ENCODE measurements at regions not wholly inside any gene's neighbourhood (a gene's known extent, or its start where the extent isn't known, plus 50 kb on each side); places are given as distances from the start of the nearest gene placed in this dataset.
"Not testable (repeated sequence)": the region's sequence is repeated elsewhere in the genome, so short reads cannot be mapped to it uniquely, and the experiment has no call there.

GRCh38 chr12:72901685-72902084, 629.5 kb downstream of the TRHDE start:
- no peak for DNase-seq
- no peak overlapping the region for H3K27ac ChIP-seq (ENCODE audit: low read depth, low read length)
- ChIA-PET POLR2A (ENCODE audit: partially characterized antibody) (no interaction called here), CTCF (ENCODE audit: partially characterized antibody) (no interaction called here)
- Mint-ChIP-seq H3K36me3 (no peaks in the 10 kb centered on the region), H3K4me3 (no peak overlapping the region), H3K9me3 (peaks cover 0 to 6% (median 2%) of the 10 kb centered on the region in 8 donors), H3K4me1 (no peaks in the 10 kb centered on the region), H3K27ac (no peak overlapping the region), H3K27me3 (no peaks in the 10 kb centered on the region)
- H3K36me3 ChIP-seq (ENCODE audit: insufficient read depth, low read length): no peaks in the 10 kb centered on the region
- H3K4me3 ChIP-seq (ENCODE audit: low read length in 2 of 2): no peak overlapping the region
- H3K4me1 ChIP-seq (ENCODE audit: insufficient read depth, low read length): no peaks in the 10 kb centered on the region
- H3K27me3 ChIP-seq (ENCODE audit: insufficient read depth, low read length): no peaks in the 10 kb centered on the region
- no peaks in the 10 kb centered on the region for H3K9me3 ChIP-seq (ENCODE audit: control insufficient read depth in 1 of 2, low read length in 2 of 2)
- intact Hi-C loops (cut with micrococcal nuclease): no loop called here

GRCh38 chr12:72925716-72926115, 653.5 kb downstream of the TRHDE start:
- H3K4me3 Mint-ChIP-seq: no peak overlapping the region
- Histone ChIP-seq H3K27me3 (ENCODE audit: insufficient read depth, low read length) (no peaks in the 10 kb centered on the region), H3K4me3 (ENCODE audit: low read length in 2 of 2) (no peak overlapping the region), H3K9me3 (ENCODE audit: control insufficient read depth in 1 of 2, low read length in 2 of 2) (no peaks in the 10 kb centered on the region), H3K36me3 (ENCODE audit: insufficient read depth, low read length) (no peaks in the 10 kb centered on the region), H3K27ac (ENCODE audit: low read depth, low read length) (no peak overlapping the region), H3K4me1 (ENCODE audit: insufficient read depth, low read length) (no peaks in the 10 kb centered on the region)
- H3K4me1 Mint-ChIP-seq: no peaks in the 10 kb centered on the region
- H3K36me3 Mint-ChIP-seq: no peaks in the 10 kb centered on the region
- intact Hi-C loops (cut with micrococcal nuclease): no loop called here
- DNase-seq: no peak
- H3K27me3 Mint-ChIP-seq: no peaks in the 10 kb centered on the region
- ChIA-PET POLR2A (ENCODE audit: partially characterized antibody) (no interaction called here), CTCF (ENCODE audit: partially characterized antibody) (no interaction called here)
- peaks cover 0 to 4% (median under 1%) of the 10 kb centered on the region in 8 donors for H3K9me3 Mint-ChIP-seq
- H3K27ac Mint-ChIP-seq: no peak overlapping the region

GRCh38 chr12:72931838-72932237, 659.7 kb downstream of the TRHDE start:
- POLR2A ChIA-PET (ENCODE audit: partially characterized antibody); H3K4me1 ChIP-seq (ENCODE audit: insufficient read depth, low read length); intact Hi-C loops (cut with micrococcal nuclease); H3K9me3 ChIP-seq (ENCODE audit: control insufficient read depth in 1 of 2, low read length in 2 of 2); H3K9me3 Mint-ChIP-seq; H3K27ac Mint-ChIP-seq; DNase-seq; H3K4me3 ChIP-seq (ENCODE audit: low read length in 2 of 2); H3K27me3 ChIP-seq (ENCODE audit: insufficient read depth, low read length); CTCF ChIA-PET (ENCODE audit: partially characterized antibody); H3K4me3 Mint-ChIP-seq; H3K36me3 ChIP-seq (ENCODE audit: insufficient read depth, low read length); H3K36me3 Mint-ChIP-seq; H3K27me3 Mint-ChIP-seq; H3K4me1 Mint-ChIP-seq; H3K27ac ChIP-seq (ENCODE audit: low read depth, low read length): not testable (repeated sequence)

- Mint-ChIP-seq H3K36me3 (no peaks in the 10 kb centered on the region), H3K27me3 (no peaks in the 10 kb centered on the region), H3K27ac (no peak overlapping the region), H3K4me1 (no peaks in the 10 kb centered on the region), H3K9me3 (peaks cover 6 to 26% (median 12%) of the 10 kb centered on the region in 8 donors), H3K4me3 (no peak overlapping the region)
- CTCF ChIA-PET (ENCODE audit: partially characterized antibody): no interaction called here
- intact Hi-C loops (cut with micrococcal nuclease): no loop called here
- no peak for DNase-seq
- H3K4me3 ChIP-seq (ENCODE audit: low read length in 2 of 2): no peak overlapping the region
- no peaks in the 10 kb centered on the region for H3K4me1 ChIP-seq (ENCODE audit: insufficient read depth, low read length)
- no peaks in the 10 kb centered on the region for H3K36me3 ChIP-seq (ENCODE audit: insufficient read depth, low read length)
- no peaks in the 10 kb centered on the region for H3K27me3 ChIP-seq (ENCODE audit: insufficient read depth, low read length)
- no peak overlapping the region for H3K27ac ChIP-seq (ENCODE audit: low read depth, low read length)
- POLR2A ChIA-PET (ENCODE audit: partially characterized antibody): no interaction called here
- no peaks in the 10 kb centered on the region for H3K9me3 ChIP-seq (ENCODE audit: control insufficient read depth in 1 of 2, low read length in 2 of 2)
These were observed 665.3 kb downstream of the TRHDE start for GRCh38 chr12:72937486-72937885.

GRCh38 chr12:72957454-72957853, 685.3 kb downstream of the TRHDE start:
- peaks cover 0 to 9% (median 5%) of the 10 kb centered on the region in 8 donors for H3K9me3 Mint-ChIP-seq
- intact Hi-C loops (cut with micrococcal nuclease): no loop called here
- CTCF ChIA-PET (ENCODE audit: partially characterized antibody): no interaction called here
- POLR2A ChIA-PET (ENCODE audit: partially characterized antibody): no interaction called here
- no peaks in the 10 kb centered on the region for H3K36me3 ChIP-seq (ENCODE audit: insufficient read depth, low read length)
- H3K27ac ChIP-seq (ENCODE audit: low read depth, low read length): no peak overlapping the region
- H3K27ac Mint-ChIP-seq: no peak overlapping the region
- H3K4me1 Mint-ChIP-seq: no peaks in the 10 kb centered on the region
- no peaks in the 10 kb centered on the region for H3K4me1 ChIP-seq (ENCODE audit: insufficient read depth, low read length)
- H3K27me3 Mint-ChIP-seq: no peaks in the 10 kb centered on the region
- H3K9me3 ChIP-seq (ENCODE audit: control insufficient read depth in 1 of 2, low read length in 2 of 2): no peaks in the 10 kb centered on the region
- H3K36me3 Mint-ChIP-seq: no peaks in the 10 kb centered on the region
- H3K4me3 Mint-ChIP-seq: no peak overlapping the region
- no peak overlapping the region for H3K4me3 ChIP-seq (ENCODE audit: low read length in 2 of 2)
- DNase-seq: no peak
- H3K27me3 ChIP-seq (ENCODE audit: insufficient read depth, low read length): no peaks in the 10 kb centered on the region

GRCh38 chr12:72966684-72967083, 694.5 kb downstream of the TRHDE start:
- ChIA-PET POLR2A (ENCODE audit: partially characterized antibody) (no interaction called here), CTCF (ENCODE audit: partially characterized antibody) (no interaction called here)
- no peaks in the 10 kb centered on the region for H3K27me3 Mint-ChIP-seq
- H3K9me3 Mint-ChIP-seq: peaks cover 0 to 6% (median 4%) of the 10 kb centered on the region in 8 donors
- H3K36me3 ChIP-seq (ENCODE audit: insufficient read depth, low read length): no peaks in the 10 kb centered on the region
- no peaks in the 10 kb centered on the region for H3K4me1 Mint-ChIP-seq
- no peaks in the 10 kb centered on the region for H3K36me3 Mint-ChIP-seq
- H3K27ac Mint-ChIP-seq: no peak overlapping the region
- H3K4me1 ChIP-seq (ENCODE audit: insufficient read depth, low read length): no peaks in the 10 kb centered on the region
- DNase-seq: no peak
- no peak overlapping the region for H3K4me3 Mint-ChIP-seq
- H3K4me3 ChIP-seq (ENCODE audit: low read length in 2 of 2): no peak overlapping the region
- no peak overlapping the region for H3K27ac ChIP-seq (ENCODE audit: low read depth, low read length)
- intact Hi-C loops (cut with micrococcal nuclease): no loop called here
- no peaks in the 10 kb centered on the region for H3K27me3 ChIP-seq (ENCODE audit: insufficient read depth, low read length)
- no peaks in the 10 kb centered on the region for H3K9me3 ChIP-seq (ENCODE audit: control insufficient read depth in 1 of 2, low read length in 2 of 2)

GRCh38 chr12:72974954-72975555, 702.9 kb downstream of the TRHDE start:
- intact Hi-C loops (cut with micrococcal nuclease): no loop called here
- Histone ChIP-seq H3K27me3 (ENCODE audit: insufficient read depth, low read length) (no peaks in the 10 kb centered on the region), H3K36me3 (ENCODE audit: insufficient read depth, low read length) (no peaks in the 10 kb centered on the region), H3K27ac (ENCODE audit: low read depth, low read length) (no peak overlapping the region), H3K9me3 (ENCODE audit: control insufficient read depth in 1 of 2, low read length in 2 of 2) (no peaks in the 10 kb centered on the region), H3K4me1 (ENCODE audit: insufficient read depth, low read length) (no peaks in the 10 kb centered on the region), H3K4me3 (ENCODE audit: low read length in 2 of 2) (no peak overlapping the region)
- DNase-seq: no peak
- ChIA-PET POLR2A (ENCODE audit: partially characterized antibody) (no interaction called here), CTCF (ENCODE audit: partially characterized antibody) (no interaction called here)
- Mint-ChIP-seq H3K36me3 (no peaks in the 10 kb centered on the region), H3K4me3 (no peak overlapping the region), H3K27ac (peak overlapping the region in 1 of 7 donors; percentile 71), H3K27me3 (no peaks in the 10 kb centered on the region), H3K4me1 (no peaks in the 10 kb centered on the region), H3K9me3 (peaks cover 0 to 12% (median 7%) of the 10 kb centered on the region in 8 donors)

GRCh38 chr12:72978999-72979398, 706.8 kb downstream of the TRHDE start:
- Mint-ChIP-seq H3K27ac (no peak overlapping the region), H3K9me3 (peaks cover 0 to 13% (median 6%) of the 10 kb centered on the region in 8 donors), H3K4me3 (no peak overlapping the region), H3K36me3 (no peaks in the 10 kb centered on the region), H3K4me1 (no peaks in the 10 kb centered on the region), H3K27me3 (no peaks in the 10 kb centered on the region)
- CTCF ChIA-PET (ENCODE audit: partially characterized antibody): no interaction called here
- Histone ChIP-seq H3K27me3 (ENCODE audit: insufficient read depth, low read length) (no peaks in the 10 kb centered on the region), H3K27ac (ENCODE audit: low read depth, low read length) (no peak overlapping the region), H3K4me1 (ENCODE audit: insufficient read depth, low read length) (no peaks in the 10 kb centered on the region), H3K36me3 (ENCODE audit: insufficient read depth, low read length) (no peaks in the 10 kb centered on the region), H3K9me3 (ENCODE audit: control insufficient read depth in 1 of 2, low read length in 2 of 2) (no peaks in the 10 kb centered on the region), H3K4me3 (ENCODE audit: low read length in 2 of 2) (no peak overlapping the region)
- POLR2A ChIA-PET (ENCODE audit: partially characterized antibody): no interaction called here
- no peak for DNase-seq
- intact Hi-C loops (cut with micrococcal nuclease): no loop called here
